IPS DF 19.7 (cell line): ENCODE measurements at regions not wholly inside any gene's neighbourhood (a gene's known extent, or its start where the extent isn't known, plus 50 kb on each side); places are given as distances from the start of the nearest gene placed in this dataset.

Source experiments
- DNase-seq: peaks from one replicate; pipeline ENCODE4 v3.0.0-alpha.2; 2013; ENCODE audit warnings: low read depth, low spot score

DNA sequence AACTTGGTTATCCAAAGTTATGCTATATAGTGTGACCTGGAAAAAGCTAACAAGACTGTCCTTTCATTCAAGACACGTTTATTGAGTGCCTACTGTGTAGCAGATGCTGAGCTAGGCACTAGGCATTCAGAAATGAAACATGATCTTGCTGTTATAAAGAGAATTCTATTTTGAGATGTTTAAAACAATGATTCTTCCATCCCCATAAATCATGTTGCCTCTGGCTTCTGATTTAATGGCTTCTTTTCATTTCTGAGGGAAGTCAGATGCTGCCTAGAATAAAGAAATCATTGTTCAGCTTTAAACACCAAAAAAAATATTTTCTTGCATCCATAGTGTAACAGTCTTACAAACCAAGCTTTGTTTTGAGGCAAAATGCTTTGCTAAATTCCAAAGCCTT is 620.9 kb upstream of the UBE2E2 start:
- no peak for DNase-seq

- no peak for DNase-seq
Observed at GRCh38 chr3:22585504-22585903, 617.6 kb upstream of the UBE2E2 start.

DNA sequence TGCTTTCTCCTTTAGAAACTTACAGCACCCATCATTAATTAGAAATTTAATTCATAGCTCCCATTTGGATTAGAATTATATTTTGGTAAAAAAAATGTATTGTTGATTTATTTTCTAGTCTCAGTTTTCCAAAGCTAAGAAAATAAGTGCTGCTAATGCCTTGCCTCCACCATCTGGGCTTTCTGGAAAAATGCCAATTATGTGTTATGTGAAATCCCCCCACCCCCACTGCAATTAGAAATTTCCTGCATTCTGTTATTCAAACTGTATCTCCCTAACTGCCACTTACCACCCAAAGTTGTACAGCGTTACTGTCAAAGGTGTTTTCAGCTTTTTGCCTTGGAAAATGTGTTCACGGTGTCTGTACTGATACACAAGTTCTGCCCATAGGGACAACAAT is 617.2 kb upstream of the UBE2E2 start:
- no peak for DNase-seq

DNA sequence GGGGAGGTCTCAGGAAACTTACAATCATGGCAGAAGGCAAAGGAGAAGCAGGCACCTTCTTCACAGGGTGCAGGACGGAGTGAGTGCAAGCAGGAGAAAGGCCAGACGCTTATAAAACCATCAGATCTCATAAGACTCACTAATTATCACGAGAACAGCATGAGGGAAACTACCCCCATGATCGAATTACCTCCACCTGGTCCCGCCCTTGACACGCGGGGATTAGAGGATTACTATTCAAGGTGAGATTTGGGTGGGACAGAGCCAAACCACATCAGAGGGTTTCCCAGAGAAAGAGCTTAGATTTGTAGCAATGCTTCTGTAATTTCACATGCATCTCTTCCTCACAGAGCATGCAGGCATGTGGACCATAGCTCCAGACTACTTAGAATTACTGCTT is 615.7 kb upstream of the UBE2E2 start:
- DNase-seq, result no peak

- no peak for DNase-seq
Observed at GRCh38 chr3:22593638-22594037, 609.5 kb upstream of the UBE2E2 start.

- DNase-seq, result no peak
Observed at GRCh38 chr3:22594990-22595389, 608.1 kb upstream of the UBE2E2 start.

DNA sequence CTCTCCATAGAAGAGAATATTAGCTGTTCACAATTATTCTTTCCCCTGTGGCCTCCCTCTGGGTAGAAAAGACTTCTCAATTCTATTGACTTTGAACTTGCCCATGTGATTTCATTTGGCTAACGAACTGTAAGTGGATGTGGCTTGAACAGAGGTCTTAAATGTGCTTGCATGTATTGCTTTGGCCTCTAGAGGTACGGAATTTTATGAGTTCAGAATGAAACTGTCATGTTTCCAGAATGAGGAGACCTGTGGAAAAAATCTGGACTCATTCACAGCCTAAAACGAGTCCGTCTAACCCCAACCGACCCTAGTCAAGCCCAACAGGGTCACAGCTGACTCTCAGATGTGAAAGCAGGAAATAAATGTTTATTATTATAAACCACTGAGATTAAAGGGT is 596.7 kb upstream of the UBE2E2 start:
- no peak for DNase-seq

GRCh38 chr3:22606938-22607337 is 596.2 kb upstream of the UBE2E2 start:
- no peak for DNase-seq

DNA sequence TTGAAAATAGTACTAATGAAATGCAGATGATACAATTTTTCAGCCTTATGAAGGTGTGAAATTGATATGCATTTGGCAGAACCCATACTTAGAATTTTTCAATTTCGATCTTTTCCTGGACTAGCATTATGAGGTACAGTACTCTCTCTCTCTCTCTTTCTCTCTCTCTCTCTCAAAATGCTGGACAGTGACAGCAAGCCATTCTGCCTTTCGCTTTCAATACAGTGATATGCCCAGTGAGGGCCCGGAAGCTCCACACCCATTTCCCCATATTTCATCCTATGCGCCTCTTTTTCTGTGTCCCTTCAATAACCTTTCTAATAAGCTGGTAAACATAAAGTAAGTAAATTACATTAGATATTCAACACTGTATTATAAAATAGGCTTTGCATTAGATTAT is 595.0 kb upstream of the UBE2E2 start:
- DNase-seq, result no peak

DNA sequence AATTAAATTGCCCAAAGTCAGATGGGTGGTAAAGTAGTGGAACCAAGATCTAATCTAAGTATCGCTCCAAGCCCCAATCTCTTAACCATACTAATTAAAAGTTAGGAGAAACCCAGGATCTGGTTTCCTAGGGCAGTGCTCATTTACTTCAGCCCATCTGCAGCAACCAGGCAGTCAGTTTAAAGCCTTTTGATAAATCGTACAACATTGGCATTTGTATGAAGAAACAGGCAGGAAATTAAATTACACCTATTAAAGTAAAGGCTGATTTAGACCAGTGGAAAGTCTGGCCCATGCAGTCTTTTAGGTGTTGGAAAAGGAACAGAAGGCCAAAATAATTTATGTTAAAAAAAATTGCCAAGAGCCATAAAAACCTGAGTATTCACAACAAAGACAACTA is 594.4 kb upstream of the UBE2E2 start:
- no peak for DNase-seq

- DNase-seq, result no peak
Observed at GRCh38 chr3:22609139-22609538, 594.0 kb upstream of the UBE2E2 start.

DNA sequence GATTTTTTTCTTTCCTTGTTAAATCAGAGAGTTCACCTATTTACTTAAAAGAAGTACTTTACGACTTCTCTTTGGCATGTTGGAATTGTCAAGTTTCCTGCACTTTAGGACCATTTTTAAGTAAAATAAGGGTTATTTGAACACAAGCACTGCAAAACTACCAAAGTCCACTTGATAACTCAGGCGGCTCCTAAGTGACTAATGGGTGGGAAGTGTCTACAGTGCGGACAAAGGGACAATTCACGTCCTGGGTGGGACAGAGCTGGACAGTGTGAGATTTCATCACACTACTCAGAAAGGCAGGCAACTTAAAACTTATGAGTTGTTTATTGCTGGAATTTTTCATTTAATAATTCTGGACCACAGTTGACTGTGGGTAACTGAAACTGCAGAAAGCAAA is 590.2 kb upstream of the UBE2E2 start:
- DNase-seq, result no peak

DNA sequence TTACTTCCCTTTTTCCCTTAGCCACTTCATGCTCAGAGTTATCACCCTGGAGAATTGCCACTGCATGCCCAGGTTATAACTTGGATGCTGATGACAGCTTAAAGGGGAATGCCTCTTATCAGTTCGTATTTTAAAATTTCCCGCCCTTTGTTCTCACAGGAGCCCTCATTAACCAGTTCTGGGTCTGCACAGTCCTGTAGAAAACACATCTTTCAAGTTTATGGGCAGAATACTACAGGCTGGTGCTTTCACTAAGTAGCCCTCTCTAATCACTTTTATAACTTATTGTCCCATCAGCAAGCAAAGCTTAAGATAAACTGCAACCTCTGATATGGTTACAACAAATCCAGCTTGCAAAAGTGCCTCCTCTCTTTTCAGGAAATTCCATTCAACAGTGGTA is 587.3 kb upstream of the UBE2E2 start:
- no peak for DNase-seq

DNA sequence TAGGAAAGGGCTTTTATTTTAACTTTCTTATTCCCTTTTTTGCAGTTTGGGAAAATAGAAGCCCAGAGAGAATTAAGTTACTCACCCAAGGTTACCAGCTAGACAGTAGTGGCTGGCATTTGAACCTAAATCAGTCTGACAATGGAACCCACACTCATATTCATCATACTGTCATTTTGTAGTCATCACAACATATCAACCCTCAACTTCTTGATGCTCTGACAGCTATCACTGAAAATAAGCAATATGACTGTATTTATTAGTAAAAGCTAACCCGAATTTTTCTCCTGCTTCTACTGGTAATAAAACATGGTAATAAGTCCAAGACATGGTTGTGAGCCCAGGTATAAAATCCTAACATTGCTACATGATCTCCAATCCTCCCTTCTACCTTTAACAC is 585.8 kb upstream of the UBE2E2 start:
- no peak for DNase-seq

DNA sequence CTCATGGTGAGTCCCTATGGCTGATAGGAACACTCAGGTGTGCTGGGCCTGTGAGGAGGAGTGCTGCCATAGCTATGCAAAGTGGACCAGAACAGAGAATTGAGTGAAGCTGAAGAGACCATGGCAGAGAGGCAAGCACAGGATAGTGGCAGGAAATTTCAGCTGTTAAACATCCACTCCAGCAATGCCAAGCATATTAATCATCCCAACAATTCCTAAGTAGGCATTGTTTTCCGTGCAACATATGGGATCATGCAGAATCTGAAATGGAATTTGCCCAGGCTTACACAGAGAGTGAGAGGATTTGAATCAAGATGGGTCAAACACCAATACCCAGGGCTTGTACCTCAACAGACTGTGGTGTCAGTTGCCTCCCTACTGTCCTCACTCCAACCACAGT is 582.6 kb upstream of the UBE2E2 start:
- no peak for DNase-seq

- DNase-seq, result no peak
Observed at GRCh38 chr3:22621205-22621809, 581.8 kb upstream of the UBE2E2 start.

GRCh38 chr3:22627993-22628499 is 575.1 kb upstream of the UBE2E2 start:
- no peak for DNase-seq

- no peak for DNase-seq
Observed at GRCh38 chr3:22632536-22632935, 570.6 kb upstream of the UBE2E2 start.

- no peak for DNase-seq
Observed at GRCh38 chr3:22634433-22634832, 568.7 kb upstream of the UBE2E2 start.

DNA sequence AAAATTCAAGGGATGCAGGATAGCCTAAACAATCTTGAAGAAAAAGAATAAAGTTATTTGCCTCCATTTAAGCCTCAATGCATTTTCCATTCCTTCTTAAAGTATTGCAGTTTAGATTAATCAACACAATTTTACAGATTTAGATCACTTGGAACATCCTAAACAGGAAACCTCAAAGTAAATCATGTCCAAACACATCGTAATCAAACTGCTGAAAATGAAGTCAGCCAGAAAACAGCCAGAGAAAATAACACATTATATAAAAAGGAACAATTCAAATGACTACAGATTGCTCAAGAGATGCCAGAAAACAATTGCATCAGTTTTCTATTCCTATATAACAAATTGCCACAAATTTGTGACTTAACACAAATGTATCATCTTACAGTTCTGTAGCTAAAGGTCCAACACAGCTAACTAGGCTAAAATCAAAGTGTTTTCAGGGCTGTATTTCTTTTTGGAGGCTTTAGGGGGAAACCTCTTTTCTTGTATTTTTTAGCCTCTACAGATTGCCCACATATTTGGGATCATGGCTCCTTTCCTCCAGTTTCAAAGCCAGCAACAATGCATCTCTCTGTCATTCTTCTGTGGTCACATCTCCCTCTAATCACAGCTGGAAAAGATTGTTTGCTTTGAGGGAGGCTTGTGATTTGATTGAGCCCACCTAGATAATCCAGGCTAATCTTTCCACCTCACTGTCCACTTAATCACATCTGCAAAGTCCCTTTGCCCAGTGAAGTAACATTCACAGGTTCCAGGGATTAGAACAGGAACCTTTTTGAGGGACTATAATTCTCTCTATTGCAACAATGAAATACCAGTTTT is 543.3 kb upstream of the UBE2E2 start:
- DNase-seq, result no peak

- no peak for DNase-seq
Observed at GRCh38 chr3:22660606-22661005, 542.5 kb upstream of the UBE2E2 start.

DNA sequence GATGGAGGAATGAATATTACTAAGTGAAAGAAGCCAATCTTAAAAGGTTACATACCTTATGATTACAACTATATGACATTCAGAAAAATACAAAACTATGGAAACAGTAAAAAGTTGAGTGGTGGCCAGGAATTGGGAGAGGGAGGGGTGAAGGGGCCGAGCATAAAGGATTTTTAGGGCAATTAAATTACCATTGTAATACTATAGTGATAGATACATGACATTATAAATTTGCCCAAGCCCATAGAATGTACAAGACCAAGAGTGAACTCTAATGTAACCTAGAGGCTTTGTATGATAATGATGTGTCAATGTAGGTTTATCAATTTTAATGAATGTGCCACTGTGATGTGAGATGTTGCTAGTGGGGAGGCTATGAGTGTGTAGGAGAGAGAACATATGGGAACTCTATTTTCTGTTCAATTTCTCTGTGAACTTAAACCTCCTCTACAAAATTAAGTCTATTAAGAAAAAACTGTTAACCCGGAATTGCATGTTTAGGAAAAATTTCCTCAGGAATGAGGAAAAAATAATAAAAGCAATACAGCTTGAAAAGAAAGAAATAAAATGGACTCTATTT is 541.9 kb upstream of the UBE2E2 start:
- no peak for DNase-seq

DNA sequence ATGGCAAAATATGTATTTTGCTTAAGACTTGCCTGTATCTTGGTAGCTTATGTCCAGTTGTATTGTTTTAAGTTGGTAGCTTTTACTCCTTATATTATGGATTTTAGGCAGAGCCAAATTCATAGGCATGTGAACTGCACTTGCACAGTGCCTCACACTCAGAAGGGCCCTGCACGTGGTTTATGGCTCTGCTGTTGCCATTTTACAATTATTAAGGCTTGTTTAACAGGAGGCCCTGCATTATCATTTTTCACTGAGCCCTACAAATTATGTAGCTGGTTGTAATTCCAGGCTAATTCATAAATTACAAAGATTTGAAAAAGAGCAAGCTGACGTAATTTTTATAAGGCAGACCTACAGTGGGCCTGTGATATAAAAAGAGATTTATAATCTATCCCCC is 537.6 kb upstream of the UBE2E2 start:
- DNase-seq, result no peak
